ENCODE measurements at regions not wholly inside any gene's neighbourhood (a gene's known extent, or its start where the extent isn't known, plus 50 kb on each side); places are given as distances from the start of the nearest gene placed in this dataset.

- DNase-seq, result no peak
These were observed 239.3 kb downstream of the GRIA2 start for GRCh38 chr4:157459785-157460184.

GRCh38 chr4:157447195-157447594 lies 226.7 kb downstream of the GRIA2 start:
- DNase-seq, result no peak

- no peak for DNase-seq
These were observed 223.5 kb downstream of the GRIA2 start for GRCh38 chr4:157444014-157444413.

DNA sequence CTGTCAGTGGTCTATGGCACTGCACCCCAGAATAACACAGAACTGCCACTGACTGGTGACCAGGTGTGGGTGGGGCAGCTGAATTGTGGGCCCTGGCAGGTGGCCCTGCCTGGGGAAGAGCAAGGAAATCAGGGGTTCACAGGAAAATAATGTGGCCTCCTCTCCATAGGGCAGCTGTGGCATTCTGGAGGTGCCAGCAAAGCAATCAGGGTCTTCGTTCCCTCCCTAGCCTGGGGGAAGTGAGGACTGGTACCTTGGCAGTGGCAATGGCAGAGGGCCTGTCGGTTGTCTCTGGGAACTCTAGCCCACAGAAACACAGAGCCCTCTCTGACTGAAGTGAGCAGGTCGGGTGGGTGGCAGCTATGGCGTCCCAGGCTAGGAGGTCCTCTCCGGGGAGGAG lies 223.0 kb downstream of the GRIA2 start:
- no peak for DNase-seq

GRCh38 chr4:157425897-157426296 lies 205.4 kb downstream of the GRIA2 start:
- no peak for DNase-seq

GRCh38 chr4:157423526-157424020 lies 203.0 kb downstream of the GRIA2 start:
- DNase-seq, result no peak

DNA sequence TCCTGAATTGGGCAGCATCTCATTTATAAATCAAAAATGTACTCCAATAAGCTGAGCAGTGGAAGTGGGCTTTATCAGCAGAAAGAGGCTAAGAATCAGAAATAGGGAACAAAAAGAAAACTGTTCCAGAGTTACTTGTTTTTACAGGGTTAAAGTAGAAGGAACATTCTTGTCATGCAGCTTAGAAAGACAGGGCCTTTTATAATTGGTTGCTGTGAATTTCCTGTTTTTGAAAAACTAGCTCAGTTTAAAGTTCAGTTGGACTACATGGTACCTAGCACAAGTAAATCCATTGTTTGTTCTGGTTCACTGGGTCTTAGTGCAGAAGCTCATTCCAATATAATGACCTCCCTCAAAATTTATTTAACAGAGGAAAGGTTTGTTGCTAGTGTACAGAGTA lies 200.8 kb downstream of the GRIA2 start:
- DNase-seq, result no peak

All from activated CD4-positive, alpha-beta T cell treated with anti-CD3 and anti-CD28 coated beads, Interleukin-2, amount 50 U/mL, for 4 hours (primary cell).